ENCODE measurements at regions not wholly inside any gene's neighbourhood (a gene's known extent, or its start where the extent isn't known, plus 50 kb on each side); places are given as distances from the start of the nearest gene placed in this dataset.

- H3K4me3 ChIP-seq: no peak overlapping the region
- no peaks in the 10 kb centered on the region for H3K36me3 ChIP-seq
- TF ChIP-seq POLR2A (IDR thresholded peaks at IDR 0.05) (no peak), CTCF (IDR thresholded peaks at IDR 0.05) (no peak), POLR2AphosphoS5 (IDR thresholded peaks at IDR 0.05) (no peak)
- no peak for DNase-seq (ENCODE audit: low spot score in 2 of 2)
- intact Hi-C loops (cut with DNase I; ENCODE audit: low total_unique reads): no loop called here
- H3K4me1 ChIP-seq: no peaks in the 10 kb centered on the region
- H3K27me3 ChIP-seq: no peaks in the 10 kb centered on the region
- H3K27ac ChIP-seq: no peak overlapping the region
- no peaks in the 10 kb centered on the region for H3K9me3 ChIP-seq
Observed at GRCh38 chr3:177367788-177368187, 170.5 kb upstream of the TBL1XR1 start.

GRCh38 chr3:177370246-177370822 lies 173.1 kb upstream of the TBL1XR1 start:
- intact Hi-C loops (cut with DNase I; ENCODE audit: low total_unique reads): no loop called here
- TF ChIP-seq POLR2A (IDR thresholded peaks at IDR 0.05) (no peak), POLR2AphosphoS5 (IDR thresholded peaks at IDR 0.05) (no peak), CTCF (IDR thresholded peaks at IDR 0.05) (no peak)

GRCh38 chr3:177371146-177371545 lies 173.9 kb upstream of the TBL1XR1 start:
- no peak for DNase-seq (ENCODE audit: low spot score in 2 of 2)
- intact Hi-C loops (cut with DNase I; ENCODE audit: low total_unique reads): no loop called here
- Histone ChIP-seq H3K4me3 (no peak overlapping the region), H3K27ac (no peak overlapping the region), H3K4me1 (no peaks in the 10 kb centered on the region), H3K9me3 (no peaks in the 10 kb centered on the region), H3K27me3 (no peaks in the 10 kb centered on the region), H3K36me3 (no peaks in the 10 kb centered on the region)
- no peak for TF ChIP-seq POLR2AphosphoS5 (IDR thresholded peaks at IDR 0.05)
- no peak for TF ChIP-seq POLR2A (IDR thresholded peaks at IDR 0.05)
- TF ChIP-seq CTCF (IDR thresholded peaks at IDR 0.05): no peak

More at GRCh38 chr3:177370246-177370822, 173.1 kb upstream of the TBL1XR1 start:
- no peak overlapping the region for H3K4me3 ChIP-seq
- no peaks in the 10 kb centered on the region for H3K36me3 ChIP-seq
- no peak overlapping the region for H3K27ac ChIP-seq
- no peaks in the 10 kb centered on the region for H3K4me1 ChIP-seq
- H3K27me3 ChIP-seq: no peaks in the 10 kb centered on the region
- H3K9me3 ChIP-seq: no peaks in the 10 kb centered on the region
- no peak for DNase-seq (ENCODE audit: low spot score in 2 of 2)

- Histone ChIP-seq H3K4me3 (no peak overlapping the region), H3K27me3 (no peaks in the 10 kb centered on the region), H3K27ac (no peak overlapping the region), H3K36me3 (no peaks in the 10 kb centered on the region), H3K9me3 (no peaks in the 10 kb centered on the region), H3K4me1 (no peaks in the 10 kb centered on the region)
- no peak for DNase-seq (ENCODE audit: low spot score in 2 of 2)
- intact Hi-C loops (cut with DNase I; ENCODE audit: low total_unique reads): no loop called here
- TF ChIP-seq POLR2AphosphoS5 (IDR thresholded peaks at IDR 0.05) (no peak), CTCF (IDR thresholded peaks at IDR 0.05) (no peak), POLR2A (IDR thresholded peaks at IDR 0.05) (no peak)
Observed at GRCh38 chr3:177371888-177372287, 174.6 kb upstream of the TBL1XR1 start.

GRCh38 chr3:177374323-177374722 lies 177.0 kb upstream of the TBL1XR1 start:
- Histone ChIP-seq H3K9me3 (no peaks in the 10 kb centered on the region), H3K4me3 (no peak overlapping the region), H3K27ac (no peak overlapping the region), H3K4me1 (no peaks in the 10 kb centered on the region), H3K27me3 (no peaks in the 10 kb centered on the region), H3K36me3 (no peaks in the 10 kb centered on the region)
- TF ChIP-seq POLR2A (IDR thresholded peaks at IDR 0.05): no peak
- TF ChIP-seq CTCF (IDR thresholded peaks at IDR 0.05): no peak
- TF ChIP-seq POLR2AphosphoS5 (IDR thresholded peaks at IDR 0.05): no peak
- DNase-seq (ENCODE audit: low spot score in 2 of 2): no peak
- intact Hi-C loops (cut with DNase I; ENCODE audit: low total_unique reads): no loop called here

Measured in breast epithelium (tissue), 4 donors.